AG04449 (cell line): ENCODE measurements at regions not wholly inside any gene's neighbourhood (a gene's known extent, or its start where the extent isn't known, plus 50 kb on each side); places are given as distances from the start of the nearest gene placed in this dataset.
"Not testable (repeated sequence)": the region's sequence is repeated elsewhere in the genome, so short reads cannot be mapped to it uniquely, and the experiment has no call there.

ENCODE experiments used
- CTCF ChIA-PET: fragments of 350-600 bp; formaldehyde crosslinking; extraction: SDS; loops from one replicate; lab custom pipeline; 2021; ENCODE audit warnings: antibody characterized with exemption; lab: Yijun Ruan, JAX
- POLR2A ChIA-PET: fragments of 400-600, 350-600 bp; formaldehyde crosslinking; extraction: SDS; loops from one replicate; lab custom pipeline; 2020; ENCODE audit warnings: antibody characterized with exemption, inconsistent platforms; lab: Yijun Ruan, JAX
- DNase-seq: peaks from one replicate; pipeline ENCODE4 v3.0.0-alpha.2; 2010; ENCODE audit warnings: low read depth, low spot score
- H3K4me3 ChIP-seq: 2 replicates; pipeline ENCODE4 v1.5.1; 2011; ENCODE audit warnings: low read depth, mild to moderate bottlenecking, control low read depth, low read length
- CTCF ChIP-seq: IDR thresholded peaks from one replicate; pipeline ENCODE4 v1.5.1; 2011; ENCODE audit warnings: mild to moderate bottlenecking, moderate library complexity, low read length, control low read depth, inconsistent platforms; ENCODE audit not compliant: insufficient read depth; ENCODE audit errors: missing control alignments

- no peak for DNase-seq
- no peak for TF ChIP-seq CTCF
- H3K4me3 ChIP-seq: no peak overlapping the region
- POLR2A ChIA-PET: no interaction called here
- CTCF ChIA-PET: no interaction called here
Observed at GRCh38 chr21:14677639-14678179, 131.6 kb upstream of the SAMSN1 start.

- H3K4me3 ChIP-seq: no peak overlapping the region
- DNase-seq: no peak
- no peak for TF ChIP-seq CTCF
- ChIA-PET POLR2A (no interaction called here), CTCF (no interaction called here)
Observed at GRCh38 chr21:14677013-14677412, 130.9 kb upstream of the SAMSN1 start.

- no peak for TF ChIP-seq CTCF
- ChIA-PET CTCF (no interaction called here), POLR2A (no interaction called here)
- DNase-seq: no peak
- H3K4me3 ChIP-seq: no peak overlapping the region
Observed at GRCh38 chr21:14675774-14676530, 129.8 kb upstream of the SAMSN1 start.

GRCh38 chr21:14673649-14674048, 127.5 kb upstream of the SAMSN1 start:
- POLR2A ChIA-PET: no interaction called here
- CTCF ChIA-PET: no interaction called here
- no peak for DNase-seq

GRCh38 chr21:14672466-14672865, 126.4 kb upstream of the SAMSN1 start:
- POLR2A ChIA-PET: no interaction called here
- CTCF ChIA-PET: no interaction called here
- no peak overlapping the region for H3K4me3 ChIP-seq
- TF ChIP-seq CTCF: no peak
- no peak for DNase-seq

More at GRCh38 chr21:14673649-14674048, 127.5 kb upstream of the SAMSN1 start:
- no peak overlapping the region for H3K4me3 ChIP-seq
- no peak for TF ChIP-seq CTCF

- POLR2A ChIA-PET: no interaction called here
Observed at GRCh38 chr21:14670409-14670808, 124.3 kb upstream of the SAMSN1 start.

GRCh38 chr21:14669092-14669491, 123.0 kb upstream of the SAMSN1 start:
- POLR2A ChIA-PET, DNase-seq, H3K4me3 ChIP-seq, CTCF ChIA-PET: not testable (repeated sequence)

More at GRCh38 chr21:14670409-14670808, 124.3 kb upstream of the SAMSN1 start:
- CTCF ChIA-PET: no interaction called here
- no peak overlapping the region for H3K4me3 ChIP-seq
- no peak for DNase-seq
- TF ChIP-seq CTCF: no peak
